NT2/D1 (cell line): ENCODE measurements at regions not wholly inside any gene's neighbourhood (a gene's known extent, or its start where the extent isn't known, plus 50 kb on each side); places are given as distances from the start of the nearest gene placed in this dataset.

Experiments used
- SUZ12 ChIP-seq: IDR thresholded peaks from 2 replicates; pipeline ENCODE4 v1.6.1; 2011; ENCODE audit not compliant: insufficient read length, insufficient read depth; ENCODE audit errors: extremely low read depth
- YY1 ChIP-seq: IDR thresholded peaks from 2 replicates; pipeline ENCODE4 v1.6.1; 2011; ENCODE audit not compliant: insufficient read length, insufficient read depth

GRCh38 chr1:87588495-87588894 lies 259.8 kb downstream of the LMO4 start:
- TF ChIP-seq YY1: no peak
- no peak for TF ChIP-seq SUZ12
